SIG-M5 (cell line): ENCODE measurements at regions not wholly inside any gene's neighbourhood (a gene's known extent, or its start where the extent isn't known, plus 50 kb on each side); places are given as distances from the start of the nearest gene placed in this dataset.
"Not testable (repeated sequence)": the region's sequence is repeated elsewhere in the genome, so short reads cannot be mapped to it uniquely, and the experiment has no call there.

Source experiments
- DNase-seq: peaks from one replicate; lab custom pipeline; 2025; lab: John Stamatoyannopoulos, UW

GRCh38 chr21:21858502-21859334 lies 860.5 kb downstream of the NCAM2 start:
- DNase-seq, result no peak

GRCh38 chr21:21860888-21861287 lies 862.7 kb downstream of the NCAM2 start:
- DNase-seq, result no peak

GRCh38 chr21:21864321-21864840 lies 866.2 kb downstream of the NCAM2 start:
- DNase-seq, result no peak

DNA sequence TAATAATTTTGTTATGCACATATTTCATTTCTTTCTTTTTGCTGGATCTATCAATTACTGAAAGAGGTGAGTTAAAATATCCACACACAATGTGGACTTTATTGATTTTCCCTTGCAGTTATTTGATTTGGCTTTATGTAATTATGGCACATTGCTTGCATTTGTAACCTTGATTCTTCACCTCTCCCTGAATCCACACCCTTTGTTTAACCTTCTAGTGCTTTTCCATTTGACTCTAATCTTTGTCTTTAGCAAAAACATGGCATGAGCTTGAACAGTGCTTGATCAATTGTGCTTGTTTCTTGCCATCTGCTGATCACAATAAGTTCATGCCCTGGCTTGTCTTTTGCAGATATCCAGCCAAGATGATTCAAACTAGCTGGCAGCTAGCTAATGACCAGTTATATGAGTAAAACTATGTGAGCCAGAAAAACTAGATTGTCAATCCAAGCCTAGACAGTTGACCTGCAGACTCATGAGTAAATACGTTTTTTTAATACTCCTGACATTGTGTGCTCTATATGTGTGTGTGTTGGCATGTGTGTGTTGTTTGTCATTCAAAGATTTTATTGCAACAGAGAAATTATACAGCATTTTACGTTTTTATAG lies 899.2 kb downstream of the NCAM2 start:
- DNase-seq, result no peak

- no peak for DNase-seq
Measured at GRCh38 chr21:21898801-21899200, 900.6 kb downstream of the NCAM2 start.

GRCh38 chr21:21902416-21902815 lies 904.2 kb downstream of the NCAM2 start:
- DNase-seq, result not testable (repeated sequence)

DNA sequence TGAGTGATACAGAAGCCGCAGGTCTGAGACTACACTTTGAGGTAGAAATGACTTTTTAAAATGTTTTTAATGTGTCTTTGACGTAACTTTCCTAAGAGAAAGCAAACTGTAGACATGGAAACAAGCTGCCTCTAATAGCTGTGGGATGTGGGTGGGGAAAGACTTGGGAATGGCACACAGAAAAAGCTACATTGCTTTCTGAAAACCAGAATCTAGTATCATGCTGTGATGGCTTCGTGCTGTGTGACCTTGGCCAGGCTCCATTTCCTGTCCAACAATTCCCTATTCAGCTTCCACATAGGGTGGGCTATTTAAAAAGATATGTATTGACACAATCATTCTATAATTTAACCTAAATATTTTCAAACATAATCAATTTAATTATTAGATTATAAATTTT lies 909.1 kb downstream of the NCAM2 start:
- no peak for DNase-seq

DNA sequence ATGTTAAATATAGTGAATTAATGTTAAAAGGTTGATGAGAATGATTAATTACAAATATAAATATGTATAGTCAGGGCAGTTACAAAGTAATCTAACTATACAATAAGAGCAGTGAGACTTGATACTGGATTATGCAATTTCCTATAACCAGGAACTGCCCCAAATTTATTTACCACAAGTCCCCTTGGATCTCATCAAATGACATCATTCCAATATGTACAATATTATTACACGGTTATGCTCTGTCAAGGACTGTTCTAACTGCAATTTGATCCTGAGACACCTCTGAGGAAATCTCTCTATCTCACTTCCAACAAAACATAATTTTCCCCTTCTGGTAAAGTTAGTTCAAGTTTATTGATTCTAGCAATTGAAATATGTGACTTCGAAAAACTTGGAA lies 917.6 kb downstream of the NCAM2 start:
- no peak for DNase-seq

GRCh38 chr21:21921410-21922232 lies 923.4 kb downstream of the NCAM2 start:
- DNase-seq, result no peak

GRCh38 chr21:21929226-21929625 lies 931.0 kb downstream of the NCAM2 start:
- no peak for DNase-seq

DNA sequence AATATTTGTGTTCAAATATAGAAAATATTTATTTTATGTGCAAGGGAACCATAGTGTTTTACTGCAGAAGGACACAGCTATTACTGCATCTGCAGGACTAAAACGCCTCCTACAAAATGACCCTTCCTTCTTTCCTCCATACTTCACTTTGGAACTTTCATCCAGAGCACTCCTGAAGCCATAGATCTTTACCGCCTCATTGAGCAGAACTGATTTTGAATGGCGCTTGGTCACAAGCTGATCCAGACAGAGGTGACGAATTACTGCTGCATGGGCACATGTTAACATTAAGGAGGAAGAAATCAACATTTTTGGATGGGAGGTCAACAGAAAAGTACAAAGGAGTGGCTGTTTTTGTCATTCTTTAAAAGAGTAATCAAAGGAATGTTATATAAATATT lies 931.6 kb downstream of the NCAM2 start:
- no peak for DNase-seq

DNA sequence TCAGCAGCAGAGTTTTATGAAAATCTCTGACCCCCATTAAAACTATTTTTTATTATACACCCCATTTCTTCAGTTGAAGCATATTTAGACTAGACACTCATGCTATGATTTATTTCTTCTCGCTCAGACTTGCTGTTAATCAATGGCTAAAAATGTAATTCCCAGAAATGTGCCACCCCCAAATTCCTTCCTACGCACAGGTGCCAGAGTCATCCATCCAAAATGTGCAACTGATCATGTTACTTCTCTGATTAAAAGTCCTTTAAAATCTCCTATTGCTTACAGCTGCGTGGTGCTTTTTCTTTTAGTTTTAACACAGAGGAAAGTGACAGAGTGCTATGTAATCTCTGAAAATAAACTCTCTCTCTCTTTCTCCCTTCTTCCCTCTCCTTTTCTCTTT lies 954.4 kb downstream of the NCAM2 start:
- no peak for DNase-seq

GRCh38 chr21:21955204-21955603 lies 957.0 kb downstream of the NCAM2 start:
- no peak for DNase-seq

GRCh38 chr21:21957490-21957889 lies 959.3 kb downstream of the NCAM2 start:
- DNase-seq, result no peak

DNA sequence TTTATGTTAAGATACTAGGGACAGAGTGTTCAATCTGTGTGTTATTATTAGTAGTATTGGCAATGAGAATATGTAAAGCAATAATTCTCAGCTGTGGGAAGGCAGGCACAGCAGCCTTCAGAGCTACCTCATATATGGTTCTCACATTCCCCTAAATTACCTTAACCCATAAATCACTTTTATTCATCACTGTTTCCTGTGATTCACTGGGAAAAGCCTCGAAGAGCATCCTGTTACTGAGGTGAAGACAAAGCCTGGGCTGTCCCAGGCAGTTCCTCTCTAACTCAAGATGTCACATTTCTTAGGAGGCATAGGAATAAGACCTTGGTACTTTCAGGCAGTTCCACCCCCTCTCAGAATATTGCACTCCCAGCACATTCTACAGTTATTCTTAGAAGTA lies 965.7 kb downstream of the NCAM2 start:
- no peak for DNase-seq

DNA sequence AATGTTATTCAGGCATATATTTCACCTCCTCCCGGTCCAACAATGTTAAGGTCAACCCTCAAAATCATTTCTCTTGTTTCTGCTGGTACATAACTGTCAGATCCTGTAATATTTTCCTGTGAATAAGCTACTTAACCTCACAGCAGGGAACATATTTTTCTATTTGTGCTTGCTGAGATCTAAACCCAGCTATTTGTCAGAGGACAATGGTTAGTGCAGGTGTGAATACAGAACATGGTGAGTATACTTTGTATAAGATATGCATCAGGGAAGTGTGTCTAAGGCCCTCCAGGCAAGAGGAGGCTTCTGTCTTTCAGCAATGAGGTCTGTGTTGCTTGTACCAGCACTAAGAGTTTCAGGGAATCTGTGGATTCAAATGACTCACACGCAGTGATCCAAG lies 970.6 kb downstream of the NCAM2 start:
- no peak for DNase-seq

- DNase-seq, result no peak
Measured at GRCh38 chr21:21969211-21969610, 971.0 kb downstream of the NCAM2 start.

GRCh38 chr21:21971384-21971783 lies 973.2 kb downstream of the NCAM2 start:
- no peak for DNase-seq

GRCh38 chr21:21973806-21974205 lies 975.6 kb downstream of the NCAM2 start:
- DNase-seq, result no peak

DNA sequence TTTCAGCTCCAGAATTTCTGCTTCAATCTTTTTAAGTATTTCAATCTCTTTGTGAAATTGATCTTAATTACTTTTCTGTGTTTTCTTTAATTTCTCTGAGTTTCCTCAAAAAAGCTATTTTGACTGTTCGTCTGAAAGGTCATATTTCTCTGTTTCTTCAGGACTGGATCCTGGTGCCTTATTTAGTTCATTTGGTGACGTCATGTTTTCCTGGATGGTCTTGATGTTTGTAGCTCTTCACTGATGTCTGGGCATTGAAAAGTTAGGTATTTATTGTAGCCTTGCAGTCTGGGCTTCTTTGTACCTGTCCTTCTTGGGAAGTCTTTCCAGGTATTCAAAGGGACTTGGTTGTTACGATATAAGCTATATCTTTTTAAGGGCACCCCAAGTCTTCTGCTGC lies 998.7 kb downstream of the NCAM2 start:
- DNase-seq, result no peak

DNA sequence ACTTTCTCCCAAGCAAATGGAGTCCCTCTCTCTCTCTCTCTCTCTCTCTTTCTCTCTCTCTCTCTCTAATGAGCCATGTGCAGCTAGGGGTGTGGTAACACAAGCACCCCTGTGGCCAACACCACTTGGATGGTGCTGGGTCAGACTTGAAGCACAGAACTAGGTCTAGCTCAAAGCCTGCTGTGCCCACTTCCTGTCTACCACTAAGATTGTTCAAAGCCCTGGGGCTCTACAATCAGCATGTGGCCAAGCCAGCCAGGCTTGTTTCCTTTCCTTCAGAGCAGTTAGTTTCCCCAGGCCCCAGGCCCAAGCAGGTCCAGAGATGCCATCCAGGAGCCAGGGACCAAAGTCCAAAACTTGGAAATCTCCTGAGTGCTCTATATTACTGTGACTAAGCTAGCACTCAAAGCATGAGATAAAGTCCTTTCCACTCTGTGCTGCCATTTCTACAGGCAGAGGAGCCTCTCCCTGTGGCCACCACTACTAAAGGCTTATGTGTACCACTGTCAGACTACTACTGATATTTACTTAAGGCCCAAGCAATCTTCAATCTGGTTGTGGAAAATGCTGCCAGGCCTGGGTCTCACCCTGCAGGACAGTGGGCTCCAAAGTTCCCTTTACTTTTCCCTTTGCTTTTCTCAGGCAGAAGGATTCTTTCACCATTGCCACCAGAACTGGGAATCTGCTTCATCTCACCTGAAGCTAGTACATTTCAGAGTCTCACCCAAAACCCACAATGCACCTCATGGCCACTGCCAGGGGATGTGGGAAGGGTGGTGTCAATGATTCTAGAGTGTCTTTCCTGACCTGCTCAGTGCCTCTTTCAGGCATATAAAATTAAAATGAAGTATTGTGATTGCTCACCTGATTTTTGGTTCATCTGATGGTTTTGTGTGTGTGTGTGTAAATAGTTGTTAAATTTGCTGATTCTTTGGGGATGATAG lies 999.5 kb downstream of the NCAM2 start:
- no peak for DNase-seq

DNA sequence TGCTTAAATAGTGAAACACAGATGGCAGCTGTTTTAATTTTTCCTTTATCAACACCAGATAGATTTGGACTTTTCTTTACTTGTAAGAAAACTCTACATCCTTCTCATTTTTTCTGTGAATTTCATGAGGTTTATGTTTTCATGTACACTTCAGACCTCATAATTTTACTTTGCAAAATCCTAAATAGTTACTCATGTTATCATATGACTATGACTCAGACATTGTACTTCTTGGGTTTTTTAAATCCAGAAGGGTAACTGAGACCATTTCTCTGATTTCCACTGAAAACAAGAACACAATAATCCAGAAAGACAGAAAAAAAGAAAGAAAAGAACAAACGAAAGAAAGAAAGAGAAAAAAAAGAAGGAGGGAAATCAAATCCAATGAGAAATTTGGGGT lies 1021.6 kb downstream of the NCAM2 start:
- DNase-seq, result no peak
